ENCODE measurements at regions not wholly inside any gene's neighbourhood (a gene's known extent, or its start where the extent isn't known, plus 50 kb on each side); places are given as distances from the start of the nearest gene placed in this dataset.
A peak's percentile ranks its signal among the peaks of the same experiment; 100 is the strongest.
"Not testable (repeated sequence)": the region's sequence is repeated elsewhere in the genome, so short reads cannot be mapped to it uniquely, and the experiment has no call there.

- no peak for DNase-seq
Measured at GRCh38 chr13:48583859-48584311, 51.0 kb upstream of the RCBTB2 start.

GRCh38 chr13:48585456-48585840, 52.6 kb upstream of the RCBTB2 start:
- DNase-seq, result no peak

GRCh38 chr13:48586591-48587103, 53.8 kb upstream of the RCBTB2 start:
- no peak for DNase-seq

- DNase-seq, result no peak
Measured at GRCh38 chr13:48588120-48588519, 55.2 kb upstream of the RCBTB2 start.

GRCh38 chr13:48590141-48590901, 57.4 kb upstream of the RCBTB2 start:
- DNase-seq, result no peak

- DNase-seq, result not testable (repeated sequence)
Measured at GRCh38 chr13:48591124-48591872, 58.4 kb upstream of the RCBTB2 start.

GRCh38 chr13:48591889-48592687, 59.2 kb upstream of the RCBTB2 start:
- DNase-seq, result no peak

- DNase-seq, result no peak
Measured at GRCh38 chr13:48592688-48593049, 59.8 kb upstream of the RCBTB2 start.

GRCh38 chr13:48593536-48593935, 60.2 kb upstream of the CYSLTR2 start:
- no peak for DNase-seq

- no peak for DNase-seq
Measured at GRCh38 chr13:48594096-48594815, 59.5 kb upstream of the CYSLTR2 start.

GRCh38 chr13:48595431-48596429, 58.0 kb upstream of the CYSLTR2 start:
- DNase-seq, result peak; percentile 72

- no peak for DNase-seq
Measured at GRCh38 chr13:48600374-48601364, 53.1 kb upstream of the CYSLTR2 start.

GRCh38 chr13:48602296-48603016, 51.3 kb upstream of the CYSLTR2 start:
- no peak for DNase-seq

GRCh38 chr13:48603375-48603774, 50.4 kb upstream of the CYSLTR2 start:
- no peak for DNase-seq

Measured in activated CD4-positive, alpha-beta T cell treated with anti-CD3 and anti-CD28 coated beads, Interleukin-10, Interleukin-2, amounts not matched to agents 100 ng/mL and 50 ng/mL, durations not matched to agents 16 hours and 8 hours (primary cell).